ENCODE measurements at regions not wholly inside any gene's neighbourhood (a gene's known extent, or its start where the extent isn't known, plus 50 kb on each side); places are given as distances from the start of the nearest gene placed in this dataset.

- no peak for DNase-seq
Observed at GRCh38 chr13:72074663-72075062, 207.7 kb upstream of the DACH1 start.

- DNase-seq = no peak
Observed at GRCh38 chr13:72072261-72072660, 205.3 kb upstream of the DACH1 start.

- no peak for DNase-seq
Observed at GRCh38 chr13:72071713-72072112, 204.7 kb upstream of the DACH1 start.

- no peak for DNase-seq
Observed at GRCh38 chr13:72062566-72062965, 195.6 kb upstream of the DACH1 start.

GRCh38 chr13:72061613-72062012, 194.6 kb upstream of the DACH1 start:
- DNase-seq = no peak

GRCh38 chr13:72050251-72050650, 183.2 kb upstream of the DACH1 start:
- DNase-seq = no peak

GRCh38 chr13:72043366-72043765, 176.4 kb upstream of the DACH1 start:
- DNase-seq = no peak

GRCh38 chr13:72041165-72041564, 174.2 kb upstream of the DACH1 start:
- no peak for DNase-seq

GRCh38 chr13:72039126-72039525, 172.1 kb upstream of the DACH1 start:
- no peak for DNase-seq

- no peak for DNase-seq
Observed at GRCh38 chr13:72029981-72030380, 163.0 kb upstream of the DACH1 start.

- no peak for DNase-seq
Observed at GRCh38 chr13:72025836-72026235, 158.8 kb upstream of the DACH1 start.

- DNase-seq = no peak
Observed at GRCh38 chr13:72023895-72024294, 156.9 kb upstream of the DACH1 start.

GRCh38 chr13:72005455-72005854, 138.5 kb upstream of the DACH1 start:
- DNase-seq = no peak

- no peak for DNase-seq
Observed at GRCh38 chr13:72004784-72005374, 137.9 kb upstream of the DACH1 start.

GRCh38 chr13:72004246-72004645, 137.2 kb upstream of the DACH1 start:
- DNase-seq = no peak

- no peak for DNase-seq
Observed at GRCh38 chr13:71998223-71998622, 131.2 kb upstream of the DACH1 start.

- no peak for DNase-seq
Observed at GRCh38 chr13:71979616-71980015, 112.6 kb upstream of the DACH1 start.

- no peak for DNase-seq
Observed at GRCh38 chr13:71977028-71977427, 110.0 kb upstream of the DACH1 start.

GRCh38 chr13:71967990-71968389, 101.0 kb upstream of the DACH1 start:
- DNase-seq = no peak

GRCh38 chr13:71964491-71965100, 97.6 kb upstream of the DACH1 start:
- DNase-seq = no peak

- DNase-seq = no peak
Observed at GRCh38 chr13:71962735-71963134, 95.7 kb upstream of the DACH1 start.

- no peak for DNase-seq
Observed at GRCh38 chr13:71962126-71962525, 95.1 kb upstream of the DACH1 start.

GRCh38 chr13:71949441-71949840, 82.4 kb upstream of the DACH1 start:
- no peak for DNase-seq

- no peak for DNase-seq
Observed at GRCh38 chr13:71939186-71939585, 72.2 kb upstream of the DACH1 start.

GRCh38 chr13:71935166-71935840, 68.3 kb upstream of the DACH1 start:
- DNase-seq = no peak
